MM.1S (cell line): ENCODE measurements at regions not wholly inside any gene's neighbourhood (a gene's known extent, or its start where the extent isn't known, plus 50 kb on each side); places are given as distances from the start of the nearest gene placed in this dataset.

Experiments
- CTCF ChIP-seq: fragments of 300-600 bp; sonication (generic); IDR thresholded peaks from 2 replicates; pipeline ENCODE4 v1.5.1; 2016; ENCODE audit warnings: antibody characterized with exemption, low read length, mixed read lengths
- EZH2 ChIP-seq: fragments of 300-600 bp; sonication (generic); optimal IDR thresholded peaks from 2 replicates; pipeline ENCODE3; 2017; ENCODE audit warnings: low read depth, mild to moderate bottlenecking, antibody characterized with exemption, low read length, mixed read lengths

- TF ChIP-seq CTCF = no peak
- no peak for TF ChIP-seq EZH2
Observed at GRCh38 chr12:87670448-87670847, 358.8 kb downstream of the C12orf50 start.
